Activated CD4-positive, alpha-beta T cell treated with anti-CD3 and anti-CD28 coated beads for 1 hour (primary cell): ENCODE measurements at regions not wholly inside any gene's neighbourhood (a gene's known extent, or its start where the extent isn't known, plus 50 kb on each side); places are given as distances from the start of the nearest gene placed in this dataset.

Experiments
- DNase-seq: peaks from one replicate; pipeline ENCODE4 v3.0.0-alpha.2; 2020

GRCh38 chr9:78813602-78814180 lies 516.8 kb downstream of the PSAT1 start:
- DNase-seq = no peak

GRCh38 chr9:78821126-78821822 lies 524.3 kb downstream of the PSAT1 start:
- DNase-seq = no peak

- DNase-seq = no peak
These were observed 529.6 kb downstream of the PSAT1 start for GRCh38 chr9:78826527-78826926.

DNA sequence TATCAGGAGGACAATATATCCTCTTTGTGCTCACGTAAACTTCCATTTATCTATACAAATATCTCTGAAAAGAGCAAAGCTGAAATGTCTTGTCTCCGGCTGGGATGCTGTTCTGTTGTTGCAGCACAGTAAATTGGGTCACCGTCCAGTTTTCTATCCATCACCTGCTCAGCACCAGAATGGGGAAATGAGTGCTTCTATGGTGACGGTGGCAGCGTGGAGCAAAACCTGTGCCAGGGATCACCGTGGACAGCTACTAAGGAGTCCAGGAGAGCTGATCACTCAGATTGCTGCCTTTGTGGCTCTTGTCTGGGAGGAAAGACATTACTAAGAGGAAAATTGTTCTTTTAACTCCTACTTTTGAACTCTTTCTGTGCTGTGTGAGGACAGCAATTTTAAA lies 531.6 kb downstream of the PSAT1 start:
- DNase-seq = no peak

GRCh38 chr9:78830301-78830700 lies 533.4 kb downstream of the PSAT1 start:
- no peak for DNase-seq

GRCh38 chr9:78831726-78832125 lies 534.8 kb downstream of the PSAT1 start:
- DNase-seq = no peak

GRCh38 chr9:78835928-78836450 lies 539.1 kb downstream of the PSAT1 start:
- no peak for DNase-seq

GRCh38 chr9:78839252-78839651 lies 542.3 kb downstream of the PSAT1 start:
- DNase-seq = no peak

DNA sequence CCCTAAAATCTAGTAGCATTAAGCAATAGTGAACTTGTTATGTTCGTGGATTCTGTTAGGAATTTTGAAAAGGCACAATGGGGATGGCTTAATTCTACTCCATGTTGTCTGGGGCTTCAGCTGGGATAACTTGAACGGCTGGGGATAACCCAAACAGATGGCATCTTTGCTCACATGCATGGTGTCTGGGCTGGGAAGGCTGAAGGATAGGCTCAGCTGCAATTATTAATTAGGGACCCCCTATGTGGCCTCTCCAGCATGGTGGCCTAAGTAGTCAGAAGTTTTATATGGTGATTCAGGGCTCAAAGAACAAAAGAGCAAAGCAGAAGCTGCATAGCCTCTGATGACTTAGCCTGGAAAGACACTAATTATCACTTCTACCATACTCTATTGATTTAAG lies 551.1 kb downstream of the PSAT1 start:
- DNase-seq = no peak

DNA sequence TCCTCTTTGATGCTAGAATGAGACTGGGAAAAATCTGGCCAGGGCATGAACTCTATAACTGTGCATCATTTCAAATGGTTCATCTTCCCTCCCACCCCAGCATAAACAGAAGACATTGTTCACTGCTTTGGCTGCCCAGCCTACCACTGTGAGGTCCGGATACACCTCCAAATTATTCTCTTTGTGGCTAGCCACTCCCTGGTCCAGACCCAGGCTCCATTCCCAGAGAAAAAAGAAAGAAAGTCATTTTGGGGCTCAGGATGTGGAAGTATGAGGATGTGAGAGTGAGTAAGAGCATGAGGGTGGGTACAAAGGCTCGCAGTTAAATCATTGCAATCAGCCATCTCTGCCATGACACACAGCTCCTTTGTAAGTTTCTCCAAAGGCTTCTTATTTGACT lies 559.2 kb downstream of the PSAT1 start:
- DNase-seq = no peak

DNA sequence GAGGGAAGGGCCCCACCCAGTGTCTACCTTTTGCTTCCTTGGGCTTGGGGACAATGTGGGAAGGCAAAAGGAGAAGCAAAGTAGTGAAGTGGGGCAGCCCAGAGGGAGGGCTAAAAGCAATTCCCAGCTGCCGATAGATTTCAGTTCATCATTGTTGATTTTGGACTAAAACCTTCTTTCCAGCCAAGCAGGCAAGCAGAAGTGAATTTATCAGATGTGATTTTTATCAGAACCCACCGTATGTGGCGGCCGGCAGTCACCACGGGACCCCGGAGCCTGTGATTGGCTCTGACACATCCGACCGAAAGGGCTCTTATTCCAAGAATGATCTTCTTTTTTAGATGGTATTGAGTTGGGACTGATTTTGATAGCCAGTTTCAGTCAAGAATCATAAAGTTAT lies 559.9 kb downstream of the PSAT1 start:
- no peak for DNase-seq

- no peak for DNase-seq
These were observed 560.7 kb downstream of the PSAT1 start for GRCh38 chr9:78857373-78858225.

GRCh38 chr9:78858266-78858665 lies 561.3 kb downstream of the PSAT1 start:
- no peak for DNase-seq

GRCh38 chr9:78860801-78861475 lies 564.0 kb downstream of the PSAT1 start:
- no peak for DNase-seq

DNA sequence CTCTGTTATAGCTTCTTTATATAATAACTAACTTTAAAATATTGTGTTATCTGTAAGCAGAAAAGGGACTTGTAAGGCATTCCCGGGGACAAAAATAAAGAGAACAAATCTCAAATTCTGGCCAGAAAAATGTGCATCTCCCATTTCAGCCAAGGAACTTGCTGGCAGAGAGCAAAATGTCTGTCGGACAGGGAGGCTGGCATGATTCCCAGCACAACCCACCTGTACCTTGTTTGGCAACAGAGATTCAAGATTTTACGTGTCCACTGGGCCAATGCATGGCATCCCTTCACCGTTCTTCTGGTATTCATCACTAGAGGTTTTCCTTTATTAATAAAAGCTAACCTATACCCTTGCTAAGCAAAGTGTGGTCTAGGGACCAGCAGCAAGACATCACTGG lies 566.6 kb downstream of the PSAT1 start:
- DNase-seq = no peak

DNA sequence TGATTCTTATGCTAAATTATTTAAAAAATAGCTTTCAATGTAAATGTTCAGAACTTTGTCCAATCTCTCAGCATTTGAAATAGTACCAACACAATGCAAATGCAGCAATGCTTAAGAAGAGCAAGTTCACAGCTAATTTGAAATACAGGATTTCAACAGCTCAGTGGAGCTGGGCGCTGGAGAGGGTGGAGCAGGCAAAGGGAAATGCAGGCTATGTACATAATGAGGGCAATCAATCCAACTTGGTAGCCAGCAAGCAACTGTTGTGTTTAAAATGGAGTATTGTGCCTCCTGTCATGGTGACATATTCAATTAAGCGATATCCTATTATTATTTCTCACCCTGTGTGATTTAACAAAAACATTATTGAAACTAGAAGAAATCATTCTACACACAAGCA lies 568.8 kb downstream of the PSAT1 start:
- no peak for DNase-seq

- DNase-seq = no peak
These were observed 569.5 kb downstream of the PSAT1 start for GRCh38 chr9:78866207-78867132.

- no peak for DNase-seq
These were observed 574.1 kb downstream of the PSAT1 start for GRCh38 chr9:78871086-78871451.

DNA sequence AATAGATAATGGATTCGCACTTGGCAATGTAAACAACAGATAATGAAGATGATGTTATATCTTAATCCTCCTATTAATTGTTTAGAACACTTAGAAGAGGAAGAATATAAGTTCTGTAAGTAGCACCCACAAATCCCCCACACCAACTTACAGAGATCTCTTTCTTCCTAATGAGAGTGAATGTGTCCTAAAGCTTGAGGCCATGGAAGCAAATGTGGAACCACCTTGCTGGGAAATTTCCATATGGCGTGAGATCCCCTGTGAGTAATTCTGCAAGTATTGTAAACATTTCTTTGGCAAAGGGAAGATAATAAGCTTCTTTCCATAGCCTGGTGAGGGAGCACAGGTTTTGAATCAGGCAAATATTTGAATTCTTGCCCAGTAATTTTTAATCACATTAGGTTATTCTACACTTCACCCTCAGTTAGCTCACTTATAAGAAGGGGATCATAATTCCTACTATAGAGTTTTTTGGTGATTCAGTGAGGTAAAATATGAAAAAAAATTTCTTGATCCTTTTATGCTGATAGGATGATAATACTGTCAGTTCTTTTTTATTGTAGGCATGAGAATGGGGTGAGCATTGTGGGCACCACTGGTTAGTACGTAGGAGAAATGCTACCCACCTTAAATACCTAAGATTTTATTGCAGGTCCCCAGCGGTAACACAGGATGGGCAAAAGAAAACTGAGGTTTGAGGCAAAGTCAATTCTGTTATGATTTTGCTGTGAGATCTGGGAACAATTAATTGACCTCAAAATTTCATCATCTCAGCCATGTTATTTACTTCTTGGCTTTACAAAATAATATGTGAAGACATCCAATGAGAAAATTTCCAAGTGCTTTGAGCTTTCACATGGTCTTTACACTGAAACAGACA lies 574.8 kb downstream of the PSAT1 start:
- DNase-seq = no peak

DNA sequence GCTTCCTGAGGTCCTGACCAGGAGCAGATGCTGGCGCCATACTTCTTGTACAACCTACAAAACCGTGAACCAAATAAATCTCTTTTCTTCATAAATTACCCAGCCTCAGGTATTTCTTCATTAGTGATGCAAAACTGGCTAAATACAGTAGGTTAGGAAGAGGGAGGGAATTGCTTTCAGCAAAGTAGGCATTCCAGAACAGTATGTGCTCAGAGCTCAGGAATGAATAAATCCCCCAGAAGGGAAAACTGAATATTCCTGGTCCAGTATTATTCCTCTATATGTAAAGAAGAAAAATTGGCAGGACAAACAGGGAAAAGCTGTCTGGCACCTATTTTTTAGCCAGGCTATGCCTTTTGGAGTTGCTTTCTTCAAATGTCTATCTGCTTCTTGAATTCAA lies 577.1 kb downstream of the PSAT1 start:
- DNase-seq = no peak
